ENCODE measurements at regions not wholly inside any gene's neighbourhood (a gene's known extent, or its start where the extent isn't known, plus 50 kb on each side); places are given as distances from the start of the nearest gene placed in this dataset.

DNA sequence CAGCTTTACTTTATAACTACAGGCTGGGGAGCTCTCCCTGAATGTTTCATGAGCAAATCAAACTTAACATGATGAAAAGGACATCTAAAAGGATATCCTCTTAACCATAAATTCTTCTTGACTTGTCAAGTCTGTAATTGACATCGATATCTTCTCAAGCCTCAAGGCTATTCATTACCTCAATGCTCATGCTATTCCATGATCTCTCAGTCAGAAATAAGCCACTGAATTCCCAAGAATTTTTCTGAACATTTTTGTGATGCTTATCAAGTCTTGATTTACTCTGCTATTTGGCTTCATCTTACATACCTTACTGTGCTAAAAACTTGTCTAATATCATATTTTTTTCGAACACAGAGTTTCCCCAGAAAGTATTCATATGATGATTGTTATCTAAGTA lies 433.4 kb downstream of the PDGFC start:
- TF ChIP-seq CTCF (IDR thresholded peaks at IDR 0.05): no peak
- no peak for TF ChIP-seq POLR2A (IDR thresholded peaks at IDR 0.05)

Data from prostate gland (tissue), 2 donors.